ENCODE measurements at regions not wholly inside any gene's neighbourhood (a gene's known extent, or its start where the extent isn't known, plus 50 kb on each side); places are given as distances from the start of the nearest gene placed in this dataset.

DNA sequence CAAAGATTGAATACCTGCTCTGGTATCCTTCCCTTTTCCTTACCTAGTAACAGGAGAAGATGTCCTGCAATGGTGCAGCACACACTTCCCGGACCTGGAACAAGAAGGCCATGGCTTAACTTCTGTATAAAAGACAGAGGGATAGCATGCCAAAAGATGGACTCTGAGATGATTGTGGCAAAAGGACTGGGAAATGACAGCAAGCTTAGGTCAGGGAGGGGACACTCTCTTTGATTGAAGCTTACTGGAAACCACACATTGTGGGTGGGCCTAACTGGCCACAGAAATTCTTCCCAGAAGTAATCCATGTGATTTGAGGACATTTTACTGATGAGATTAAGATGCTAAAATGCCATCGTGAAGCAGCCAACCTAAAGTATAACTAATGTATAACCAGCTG is 71.0 kb upstream of the OTUD4 start:
- no peak for TF ChIP-seq POLR2A (IDR thresholded peaks at IDR 0.05)
- TF ChIP-seq, protein P1, sequence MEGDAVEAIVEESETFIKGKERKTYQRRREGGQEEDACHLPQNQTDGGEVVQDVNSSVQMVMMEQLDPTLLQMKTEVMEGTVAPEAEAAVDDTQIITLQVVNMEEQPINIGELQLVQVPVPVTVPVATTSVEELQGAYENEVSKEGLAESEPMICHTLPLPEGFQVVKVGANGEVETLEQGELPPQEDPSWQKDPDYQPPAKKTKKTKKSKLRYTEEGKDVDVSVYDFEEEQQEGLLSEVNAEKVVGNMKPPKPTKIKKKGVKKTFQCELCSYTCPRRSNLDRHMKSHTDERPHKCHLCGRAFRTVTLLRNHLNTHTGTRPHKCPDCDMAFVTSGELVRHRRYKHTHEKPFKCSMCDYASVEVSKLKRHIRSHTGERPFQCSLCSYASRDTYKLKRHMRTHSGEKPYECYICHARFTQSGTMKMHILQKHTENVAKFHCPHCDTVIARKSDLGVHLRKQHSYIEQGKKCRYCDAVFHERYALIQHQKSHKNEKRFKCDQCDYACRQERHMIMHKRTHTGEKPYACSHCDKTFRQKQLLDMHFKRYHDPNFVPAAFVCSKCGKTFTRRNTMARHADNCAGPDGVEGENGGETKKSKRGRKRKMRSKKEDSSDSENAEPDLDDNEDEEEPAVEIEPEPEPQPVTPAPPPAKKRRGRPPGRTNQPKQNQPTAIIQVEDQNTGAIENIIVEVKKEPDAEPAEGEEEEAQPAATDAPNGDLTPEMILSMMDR (IDR thresholded peaks at IDR 0.05), result no peak

Data from stomach (tissue), 4 donors.